Aorta (tissue), 5 donors: ENCODE measurements at regions not wholly inside any gene's neighbourhood (a gene's known extent, or its start where the extent isn't known, plus 50 kb on each side); places are given as distances from the start of the nearest gene placed in this dataset.

Source experiments
- ATAC-seq: fragments of 200-7000 bp; cut with Tn5 transposase; one replicate; pipeline ENCODE4 v1.9.1; 2022; ENCODE audit warnings: moderate library complexity; ENCODE audit not compliant: low FRiP score
- DNase-seq, 2 donors: peaks; one replicate each; pipeline ENCODE4 v3.0.0-alpha.2; 2020
- H3K27ac ChIP-seq, 2 donors: one replicate each; pipeline ENCODE4 v1.5.1; 2013; ENCODE audit warnings: low read length in 2 of 2, mild to moderate bottlenecking in 2 of 2, moderate library complexity in 2 of 2, control low read depth in 1 of 2, inconsistent platforms in 1 of 2, low read depth in 1 of 2
- H3K27me3 ChIP-seq, 2 donors: one replicate each; pipeline ENCODE4 v1.6.1; 2013; ENCODE audit warnings: control low read depth in 1 of 2, low read length in 1 of 2, mild to moderate bottlenecking in 1 of 2, moderate library complexity in 1 of 2; ENCODE audit not compliant: insufficient read depth in 2 of 2, control insufficient read depth in 1 of 2
- H3K36me3 ChIP-seq, 2 donors: one replicate each; pipeline ENCODE4 v1.6.1; 2013; ENCODE audit warnings: control low read depth in 1 of 2, low read length in 1 of 2, mild to moderate bottlenecking in 1 of 2; ENCODE audit not compliant: insufficient read depth in 2 of 2, control insufficient read depth in 1 of 2
- H3K4me1 ChIP-seq, 2 donors: one replicate each; pipeline ENCODE4 v1.6.1; 2013; ENCODE audit warnings: low read length in 2 of 2, control low read depth in 1 of 2, mild to moderate bottlenecking in 1 of 2, moderate library complexity in 1 of 2; ENCODE audit not compliant: insufficient read depth in 2 of 2, control insufficient read depth in 1 of 2
- H3K4me3 ChIP-seq, 2 donors: one replicate each; pipeline ENCODE4 v1.5.1; 2013; ENCODE audit warnings: low read length in 2 of 2, control low read depth in 1 of 2, mild to moderate bottlenecking in 1 of 2
- H3K9me3 ChIP-seq: one replicate; pipeline ENCODE4 v1.6.1; 2013; ENCODE audit warnings: mild to moderate bottlenecking, low read length; ENCODE audit not compliant: control insufficient read depth
- WGBS, 2 donors: extraction: QIAGEN DNeasy Blood & Tissue Kit; methylation state at CpG; one replicate each; pipeline ENCODE4 v1.1.7; 2013; 5-methylcytosine and 5-hydroxymethylcytosine counted together
- intact Hi-C, 2 donors: fragments of 100-400 bp; cut with DNase I; formaldehyde crosslinking; loops; one replicate each; pipeline versions ENCODE4 v1.14.2 to v1.15.0; 2022
- donor health status: healthy with polysubstance abuse.
- donor health status: Bipolar disorder and iron deficiency.
- donor health status: DM: no; HTN: no; CAD: no.
- donor health status: DM: no; HTN: no; CAD: no.
- donor health status: DM: yes; HTN: yes; CAD: no.

DNA sequence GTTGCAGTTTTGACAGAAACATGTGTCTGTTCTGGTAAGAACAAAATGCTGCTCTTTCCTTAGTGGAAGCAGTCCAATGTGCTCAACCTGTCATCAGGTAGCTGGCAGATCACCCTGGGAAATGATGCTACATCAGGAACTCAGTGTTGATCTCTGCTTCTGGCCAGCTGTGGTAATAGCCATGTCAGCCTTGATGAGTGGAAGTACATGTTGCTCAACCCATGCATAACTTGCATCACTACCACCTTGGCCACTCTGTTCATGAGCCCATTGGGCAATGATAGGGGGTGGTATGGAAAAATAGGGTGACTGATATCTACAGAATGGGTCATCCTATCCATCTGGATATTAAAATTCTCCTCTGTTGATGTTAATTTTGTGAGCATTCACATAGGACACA is 411.0 kb downstream of the C12orf50 start:
- no peaks in the 10 kb centered on the region for H3K9me3 ChIP-seq
- ATAC-seq (no peak), DNase-seq (no peak)
- intact Hi-C loops, result no loop called here
- no peaks in the 10 kb centered on the region for H3K27me3 ChIP-seq
- no peak overlapping the region for H3K4me3 ChIP-seq
- H3K27ac ChIP-seq, result no peak overlapping the region
- no peaks in the 10 kb centered on the region for H3K36me3 ChIP-seq
- H3K4me1 ChIP-seq, result no peaks in the 10 kb centered on the region

DNA sequence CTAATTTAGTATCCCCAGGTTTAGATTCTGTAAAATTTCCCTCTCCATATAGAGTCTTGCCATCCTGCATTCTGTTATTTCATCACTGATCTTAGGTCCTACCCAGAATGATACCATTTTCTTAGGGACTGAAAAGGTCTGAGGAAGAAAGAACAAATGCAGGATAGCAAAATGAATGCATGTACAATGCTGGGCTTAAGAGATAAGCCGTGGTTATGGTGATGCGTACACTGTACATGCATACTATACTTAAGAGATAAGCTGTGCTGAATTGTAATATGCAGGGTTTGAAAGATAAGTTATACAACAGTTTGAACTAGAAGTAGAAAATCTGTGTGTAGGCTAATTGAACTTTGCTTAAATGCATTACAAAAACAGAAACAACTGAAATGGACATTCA is 416.2 kb downstream of the C12orf50 start:
- ATAC-seq, result no peak
- WGBS, 2 donors, result 81 to 83% methylated on average over 2 of the region's 2 CpGs
- DNase-seq, result no peak
- Histone ChIP-seq H3K9me3 (no peaks in the 10 kb centered on the region), H3K27ac (no peak overlapping the region), H3K27me3 (no peaks in the 10 kb centered on the region), H3K4me1 (no peaks in the 10 kb centered on the region), H3K4me3 (no peak overlapping the region), H3K36me3 (no peaks in the 10 kb centered on the region)
- intact Hi-C loops, result no loop called here

GRCh38 chr12:87608321-87608720 is 420.9 kb downstream of the C12orf50 start:
- H3K27ac ChIP-seq, result no peak overlapping the region
- H3K4me3 ChIP-seq, result no peak overlapping the region
- intact Hi-C loops, result no loop called here
- H3K9me3 ChIP-seq, result no peaks in the 10 kb centered on the region
- peaks cover 0 to under 1% of the 10 kb centered on the region in 2 donors for H3K4me1 ChIP-seq
- H3K36me3 ChIP-seq, result no peaks in the 10 kb centered on the region
- DNase-seq (no peak), ATAC-seq (no peak)
- WGBS, 2 donors, result 94 to 97% methylated on average over 2 of the region's 2 CpGs
- no peaks in the 10 kb centered on the region for H3K27me3 ChIP-seq

DNA sequence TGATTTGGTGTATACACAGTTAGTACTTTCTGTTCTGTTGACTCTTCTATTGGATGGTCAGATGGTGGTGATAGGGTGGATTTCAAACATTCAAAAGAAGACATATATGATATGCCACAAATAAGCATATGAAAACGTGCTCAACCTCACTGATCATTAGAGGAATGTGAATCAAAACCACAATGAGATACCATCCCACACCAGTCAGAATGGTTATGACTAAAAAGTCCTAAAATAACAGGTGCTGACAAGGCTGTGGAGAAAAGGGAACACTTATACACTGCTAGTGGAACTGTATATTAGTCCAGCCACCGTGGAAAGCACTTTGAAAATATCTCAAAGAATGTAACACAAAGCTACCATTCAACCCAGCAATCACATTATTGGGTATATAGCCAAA is 425.5 kb downstream of the C12orf50 start:
- H3K27ac ChIP-seq, result no peak overlapping the region
- WGBS, 2 donors, result 53 to 65% methylated on average over 2 of the region's 2 CpGs
- no peaks in the 10 kb centered on the region for H3K36me3 ChIP-seq
- H3K9me3 ChIP-seq, result no peaks in the 10 kb centered on the region
- intact Hi-C loops, result no loop called here
- DNase-seq, result no peak
- peaks cover 0 to 3% of the 10 kb centered on the region in 2 donors for H3K4me1 ChIP-seq
- H3K4me3 ChIP-seq, result no peak overlapping the region
- H3K27me3 ChIP-seq, result no peaks in the 10 kb centered on the region
- no peak for ATAC-seq

GRCh38 chr12:87599459-87599858 is 429.7 kb downstream of the C12orf50 start:
- DNase-seq (no peak), ATAC-seq (no peak)
- WGBS, 2 donors, result 74 to 81% methylated on average over 3 of the region's 3 CpGs
- intact Hi-C loops, result no loop called here
- no peak overlapping the region for H3K27ac ChIP-seq
- H3K27me3 ChIP-seq, result no peaks in the 10 kb centered on the region
- H3K4me3 ChIP-seq, result no peak overlapping the region
- no peaks in the 10 kb centered on the region for H3K36me3 ChIP-seq
- H3K9me3 ChIP-seq, result no peaks in the 10 kb centered on the region
- peaks cover 0 to 3% of the 10 kb centered on the region in 2 donors for H3K4me1 ChIP-seq

DNA sequence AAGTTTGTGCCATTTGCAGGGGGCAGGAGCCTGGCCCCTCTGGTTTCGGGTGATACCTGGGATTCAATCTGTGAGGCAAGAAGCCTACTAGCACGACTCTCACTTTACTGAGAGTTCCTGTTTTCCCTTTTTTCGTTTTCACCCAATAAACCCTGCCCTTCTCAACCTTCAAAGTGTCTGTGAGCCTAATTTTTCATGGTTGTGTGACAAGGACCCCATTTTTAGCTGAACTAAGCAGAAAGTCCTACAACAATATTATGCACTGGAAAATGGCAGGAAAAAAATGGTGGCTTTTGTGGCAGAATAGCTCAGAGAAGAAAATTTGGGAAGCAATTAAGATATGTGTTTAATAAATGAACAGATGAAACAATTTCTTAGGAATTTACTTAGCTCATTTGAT is 432.1 kb downstream of the C12orf50 start:
- intact Hi-C loops, result no loop called here

GRCh38 chr12:87596636-87597035 is 432.6 kb downstream of the C12orf50 start:
- Histone ChIP-seq H3K36me3 (no peaks in the 10 kb centered on the region), H3K9me3 (no peaks in the 10 kb centered on the region), H3K27me3 (no peaks in the 10 kb centered on the region), H3K4me1 (no peaks in the 10 kb centered on the region), H3K4me3 (no peak overlapping the region), H3K27ac (no peak overlapping the region)
- WGBS, 2 donors, result 96 to 97% methylated on average over 1 of the region's 1 CpG
- no peak for DNase-seq
- ATAC-seq, result no peak
- intact Hi-C loops, result no loop called here

More for the DNA sequence above, 432.1 kb downstream of the C12orf50 start:
- Histone ChIP-seq H3K4me1 (no peaks in the 10 kb centered on the region), H3K4me3 (no peak overlapping the region), H3K27ac (no peak overlapping the region), H3K9me3 (no peaks in the 10 kb centered on the region), H3K27me3 (no peaks in the 10 kb centered on the region), H3K36me3 (no peaks in the 10 kb centered on the region)
- no peak for DNase-seq
- 74 to 75% methylated on average over 3 of the region's 3 CpGs for WGBS, 2 donors
- ATAC-seq, result no peak

GRCh38 chr12:87596134-87596533 is 433.1 kb downstream of the C12orf50 start:
- no peaks in the 10 kb centered on the region for H3K27me3 ChIP-seq
- WGBS, 2 donors, result 94 to 97% methylated on average over 5 of the region's 5 CpGs
- H3K4me1 ChIP-seq, result no peaks in the 10 kb centered on the region
- intact Hi-C loops, result no loop called here
- H3K27ac ChIP-seq, result no peak overlapping the region
- H3K36me3 ChIP-seq, result no peaks in the 10 kb centered on the region
- H3K9me3 ChIP-seq, result no peaks in the 10 kb centered on the region
- H3K4me3 ChIP-seq, result no peak overlapping the region
- DNase-seq (no peak), ATAC-seq (no peak)

- Histone ChIP-seq H3K27me3 (no peaks in the 10 kb centered on the region), H3K27ac (no peak overlapping the region), H3K4me3 (no peak overlapping the region), H3K36me3 (no peaks in the 10 kb centered on the region), H3K9me3 (no peaks in the 10 kb centered on the region), H3K4me1 (no peaks in the 10 kb centered on the region)
- ATAC-seq, result no peak
- 58% methylated on average over 2 of the region's 2 CpGs for WGBS, 2 donors
- no peak for DNase-seq
- intact Hi-C loops, result no loop called here
These were observed 443.2 kb downstream of the C12orf50 start for GRCh38 chr12:87585882-87586557.
